HFF-Myc (cell line): ENCODE measurements at regions not wholly inside any gene's neighbourhood (a gene's known extent, or its start where the extent isn't known, plus 50 kb on each side); places are given as distances from the start of the nearest gene placed in this dataset.

Experiments used
- DNase-seq: peaks from one replicate; pipeline ENCODE4 v3.0.0-alpha.2; 2011; ENCODE audit warnings: low read depth; ENCODE audit errors: extremely low read depth
- H3K4me3 ChIP-seq: replicated peaks from 2 replicates; pipeline ENCODE4 v1.5.1; 2011; ENCODE audit warnings: low read depth, mild to moderate bottlenecking, control low read depth, low read length
- TF ChIP-seq, protein P1 (sequence below): IDR thresholded peaks from 2 replicates; pipeline ENCODE4 v1.5.1; 2012; ENCODE audit warnings: mild to moderate bottlenecking, low read depth, low read length, control low read depth; ENCODE audit errors: missing control alignments

DNA sequence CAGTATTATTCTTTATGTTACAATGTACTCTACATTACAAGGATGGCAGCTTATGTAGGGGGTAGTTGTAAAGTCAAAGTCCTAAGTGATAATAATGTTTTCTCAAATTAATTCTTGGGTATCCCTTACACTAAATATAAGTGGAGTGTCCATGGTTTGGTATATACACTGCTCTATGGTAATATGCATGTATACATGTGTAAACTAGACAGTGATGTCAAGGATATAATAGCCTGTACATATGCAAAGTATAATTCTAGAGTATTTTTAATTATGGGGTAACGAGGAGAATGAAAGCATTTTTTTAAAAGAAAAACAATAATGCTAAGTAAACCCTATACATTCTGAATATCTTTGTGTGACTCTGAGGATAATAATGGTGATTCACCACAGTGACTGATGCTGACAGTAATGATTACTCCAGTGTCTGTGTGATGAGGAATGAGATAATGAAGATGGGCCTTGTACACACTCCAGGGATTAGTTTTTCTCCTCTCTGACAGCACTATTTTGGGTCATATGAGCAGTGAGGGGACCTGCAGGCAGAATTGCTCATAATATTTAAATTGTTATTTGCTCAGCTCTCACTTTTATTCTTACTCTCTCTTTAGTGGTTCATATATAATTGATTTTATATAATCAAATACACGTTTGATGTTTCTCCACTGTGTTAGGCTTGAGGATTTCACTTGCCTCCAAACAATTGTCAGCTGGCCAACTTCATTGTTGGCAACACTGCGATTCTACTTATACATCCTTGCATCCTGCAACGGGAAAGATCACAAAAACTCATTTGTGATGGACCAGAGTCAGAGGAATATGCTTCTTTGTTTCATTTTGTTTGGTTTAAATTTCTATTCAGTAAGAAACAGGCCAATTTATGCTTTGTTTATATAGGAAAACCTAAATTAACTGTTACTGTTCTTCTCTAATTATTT, 88.2 kb downstream of the NREP start:
- H3K4me3 ChIP-seq, result no peak overlapping the region
- DNase-seq, result no peak
- TF ChIP-seq, protein P1, sequence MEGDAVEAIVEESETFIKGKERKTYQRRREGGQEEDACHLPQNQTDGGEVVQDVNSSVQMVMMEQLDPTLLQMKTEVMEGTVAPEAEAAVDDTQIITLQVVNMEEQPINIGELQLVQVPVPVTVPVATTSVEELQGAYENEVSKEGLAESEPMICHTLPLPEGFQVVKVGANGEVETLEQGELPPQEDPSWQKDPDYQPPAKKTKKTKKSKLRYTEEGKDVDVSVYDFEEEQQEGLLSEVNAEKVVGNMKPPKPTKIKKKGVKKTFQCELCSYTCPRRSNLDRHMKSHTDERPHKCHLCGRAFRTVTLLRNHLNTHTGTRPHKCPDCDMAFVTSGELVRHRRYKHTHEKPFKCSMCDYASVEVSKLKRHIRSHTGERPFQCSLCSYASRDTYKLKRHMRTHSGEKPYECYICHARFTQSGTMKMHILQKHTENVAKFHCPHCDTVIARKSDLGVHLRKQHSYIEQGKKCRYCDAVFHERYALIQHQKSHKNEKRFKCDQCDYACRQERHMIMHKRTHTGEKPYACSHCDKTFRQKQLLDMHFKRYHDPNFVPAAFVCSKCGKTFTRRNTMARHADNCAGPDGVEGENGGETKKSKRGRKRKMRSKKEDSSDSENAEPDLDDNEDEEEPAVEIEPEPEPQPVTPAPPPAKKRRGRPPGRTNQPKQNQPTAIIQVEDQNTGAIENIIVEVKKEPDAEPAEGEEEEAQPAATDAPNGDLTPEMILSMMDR, result no peak

DNA sequence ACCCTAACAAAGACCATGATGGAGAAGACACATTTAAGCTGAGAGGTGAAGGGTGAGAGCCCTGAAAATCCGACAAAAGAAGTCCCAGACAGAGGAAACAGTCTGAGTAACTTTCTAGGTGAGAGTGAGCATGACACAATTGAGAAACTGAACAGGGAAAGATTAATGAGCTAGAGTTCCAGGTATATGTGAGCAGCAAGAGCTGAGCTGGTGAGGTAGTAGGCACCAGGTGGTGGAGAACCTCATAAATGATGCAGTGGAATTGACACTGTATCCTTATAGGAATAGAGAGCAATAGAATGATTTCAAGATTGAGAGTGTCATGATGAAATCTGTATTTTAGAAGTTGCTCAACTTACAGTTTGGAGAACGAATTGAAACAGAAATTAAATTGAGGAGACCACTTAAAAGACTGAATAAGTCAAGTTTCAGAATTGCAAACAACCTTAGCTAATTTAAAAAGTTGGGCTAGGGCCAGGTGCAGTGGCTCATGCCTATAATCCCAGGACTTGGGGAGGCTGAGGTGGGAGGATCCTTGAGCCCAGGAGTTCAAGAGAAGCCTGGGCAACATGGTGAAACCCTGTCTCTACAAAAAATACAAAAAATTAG, 89.8 kb downstream of the NREP start:
- DNase-seq, result no peak
- TF ChIP-seq, protein P1, result no peak
- no peak overlapping the region for H3K4me3 ChIP-seq

DNA sequence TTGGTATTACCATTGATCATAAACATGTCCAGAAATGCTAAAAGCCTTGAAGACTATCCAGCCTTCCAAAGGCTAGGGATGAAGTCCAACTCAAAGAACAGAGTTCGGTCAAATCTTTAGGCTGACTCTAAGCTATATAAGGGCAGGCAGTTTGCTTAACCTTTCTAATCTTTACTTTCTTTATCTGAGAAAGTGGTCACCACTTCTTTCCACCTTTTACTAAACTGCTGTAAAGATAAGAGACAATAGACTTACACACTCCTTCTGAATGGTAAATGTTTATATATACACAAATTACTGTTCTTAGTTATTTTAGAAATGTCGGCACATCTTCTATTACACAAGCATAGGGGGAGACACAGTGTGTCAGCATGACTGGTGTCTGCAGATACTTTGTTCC, 100.4 kb downstream of the NREP start:
- TF ChIP-seq, protein P1, result no peak
- no peak for DNase-seq
- no peak overlapping the region for H3K4me3 ChIP-seq

DNA sequence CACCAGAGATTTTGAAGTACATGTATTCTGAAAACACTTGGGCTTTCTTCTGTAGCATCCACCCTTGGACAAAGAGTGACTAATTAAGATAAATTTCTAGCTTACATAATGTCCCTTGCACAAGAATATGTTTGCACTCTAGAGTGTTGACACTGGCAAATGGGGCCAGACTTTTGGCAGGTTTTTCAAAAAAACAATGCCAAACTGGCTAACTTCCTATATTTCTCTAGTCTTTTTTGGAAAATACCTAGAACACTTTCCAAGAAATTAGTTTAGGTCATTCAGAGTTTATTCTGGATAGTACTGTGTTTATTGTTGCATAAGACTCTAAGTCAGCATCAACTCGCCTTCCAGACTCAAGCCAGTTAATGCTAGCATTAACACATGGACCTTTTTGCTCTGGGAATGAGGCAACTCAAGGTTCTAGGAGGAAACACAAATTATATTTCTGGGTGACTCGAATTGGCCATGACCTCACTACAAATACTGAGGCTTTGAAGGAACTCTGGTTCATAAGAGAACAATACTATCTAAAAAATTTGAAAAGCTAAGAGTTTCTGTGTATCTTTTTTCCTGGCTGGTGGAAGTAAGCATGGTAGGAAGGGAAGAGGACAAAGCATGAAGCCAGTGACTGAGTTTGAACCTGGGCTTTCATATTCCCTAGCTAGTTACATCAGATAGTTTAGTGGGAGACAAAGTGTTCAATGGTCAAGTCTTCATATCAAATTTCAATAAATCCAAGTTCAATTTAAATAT, 101.6 kb downstream of the NREP start:
- no peak overlapping the region for H3K4me3 ChIP-seq
- no peak for DNase-seq
- TF ChIP-seq, protein P1, result no peak

DNA sequence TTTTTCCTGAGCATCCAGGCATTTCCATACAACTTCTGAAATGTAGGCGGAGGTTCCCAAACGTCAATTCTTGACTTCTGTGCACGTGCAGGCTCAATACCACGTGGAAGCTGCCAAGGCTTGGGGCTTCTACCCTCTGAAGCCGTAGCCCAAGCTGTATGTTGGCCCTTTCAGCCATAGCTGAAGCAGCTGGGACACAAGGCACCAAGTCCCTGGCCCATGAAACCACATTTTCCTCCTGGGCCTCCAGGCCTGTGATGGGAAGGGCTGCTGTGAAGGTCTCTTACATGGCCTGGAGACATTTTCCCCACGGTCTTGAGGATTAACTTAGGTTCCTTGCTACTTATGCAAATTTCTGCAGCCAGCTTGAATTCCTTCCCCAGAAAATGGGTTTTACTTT, 103.6 kb downstream of the NREP start:
- TF ChIP-seq, protein P1, result no peak
- no peak overlapping the region for H3K4me3 ChIP-seq
- no peak for DNase-seq

DNA sequence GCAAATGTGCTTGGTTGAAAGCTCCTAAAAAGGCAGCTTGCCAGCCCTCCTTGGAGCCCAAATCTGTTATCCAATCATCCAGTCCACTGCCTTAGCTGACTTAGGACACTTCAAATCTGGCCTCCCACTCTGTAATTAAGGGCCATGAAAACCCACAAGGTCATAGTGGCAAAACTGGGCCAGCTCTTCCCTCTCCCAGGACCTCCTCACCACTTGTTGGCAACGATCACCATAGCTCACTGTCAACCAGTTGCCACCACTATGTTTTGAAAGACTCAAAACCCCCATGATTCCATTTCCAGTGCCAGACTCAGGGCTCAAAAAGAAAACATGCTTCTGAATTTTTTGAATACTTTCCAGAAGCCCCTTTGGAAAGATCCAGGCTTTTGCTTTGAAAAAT, 107.5 kb downstream of the NREP start:
- DNase-seq, result no peak
- TF ChIP-seq, protein P1, result no peak
- no peak overlapping the region for H3K4me3 ChIP-seq
